Colon (tissue), 2 donors: ENCODE measurements at regions not wholly inside any gene's neighbourhood (a gene's known extent, or its start where the extent isn't known, plus 50 kb on each side); places are given as distances from the start of the nearest gene placed in this dataset.
A peak's percentile ranks its signal among the peaks of the same experiment; 100 is the strongest.

Experiments
- FAIRE-seq: peaks from 2 replicates; lab custom pipeline; 2012; peaks lifted over from hg19 to GRCh38; lab: Jason Lieb, UNC
- donor health status: control.
- donor health status: control.

- no peak for FAIRE-seq
Observed at GRCh38 chr13:73748404-73748803, 385.8 kb downstream of the KLF12 start.

GRCh38 chr13:73745190-73745589, 389.0 kb downstream of the KLF12 start:
- FAIRE-seq: no peak

DNA sequence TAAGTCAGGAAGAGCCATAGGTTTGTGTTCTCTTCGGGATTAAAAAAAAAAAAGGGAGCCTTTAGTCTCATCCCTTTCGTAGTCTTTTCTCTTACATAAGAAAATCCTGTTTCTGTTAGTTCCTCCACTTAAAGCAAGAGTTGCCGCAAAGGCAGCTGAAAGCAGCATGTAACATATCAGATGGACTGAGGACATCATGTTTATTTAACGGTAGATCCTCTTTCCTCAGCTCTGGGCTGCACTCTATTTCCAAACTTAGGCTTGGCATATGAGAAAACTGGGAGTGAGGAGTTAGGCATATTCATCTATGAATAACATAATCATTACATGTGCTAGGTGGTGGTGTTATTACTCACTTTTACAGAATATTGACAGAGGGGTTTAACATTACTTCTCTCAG, 391.2 kb downstream of the KLF12 start:
- no peak for FAIRE-seq

GRCh38 chr13:73741742-73742141, 392.5 kb downstream of the KLF12 start:
- no peak for FAIRE-seq

DNA sequence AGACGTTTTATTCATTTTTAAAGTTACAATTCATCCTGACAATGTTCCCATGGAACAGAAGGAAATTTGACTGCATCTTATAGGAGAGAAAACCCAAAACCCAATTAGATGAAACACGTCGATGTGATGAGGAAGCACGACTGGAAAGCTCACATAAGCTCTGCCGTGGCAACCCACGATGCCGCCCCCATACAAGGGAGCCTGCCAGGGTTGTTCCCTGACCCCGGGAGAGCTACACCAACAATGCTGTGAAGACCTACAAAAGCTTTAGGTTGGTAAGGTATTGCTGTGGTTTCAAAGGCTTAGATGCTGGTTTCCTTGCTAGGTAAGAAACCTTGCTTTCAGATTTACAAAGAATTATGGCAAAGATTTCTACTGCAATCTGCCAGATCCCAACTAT, 393.1 kb downstream of the KLF12 start:
- FAIRE-seq: no peak

DNA sequence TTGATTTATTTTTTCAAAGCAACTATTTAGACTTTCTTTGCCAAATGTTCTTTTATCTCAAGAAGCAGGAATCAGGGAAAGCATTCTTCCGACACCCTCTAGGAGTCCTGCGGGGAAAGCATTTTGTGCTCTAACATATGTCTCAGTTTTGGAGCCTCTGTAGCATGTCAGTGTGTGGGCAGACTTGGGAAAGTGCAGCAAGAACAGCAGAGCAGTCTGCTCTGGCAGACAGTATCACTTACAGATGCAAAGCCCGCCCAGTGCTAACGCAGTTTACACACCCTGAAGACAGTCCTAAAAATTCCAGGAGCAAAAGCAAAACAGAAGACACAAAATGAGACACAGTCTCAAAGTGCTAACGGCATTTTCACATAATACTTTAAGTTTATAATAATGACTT, 393.5 kb downstream of the KLF12 start:
- FAIRE-seq: no peak

DNA sequence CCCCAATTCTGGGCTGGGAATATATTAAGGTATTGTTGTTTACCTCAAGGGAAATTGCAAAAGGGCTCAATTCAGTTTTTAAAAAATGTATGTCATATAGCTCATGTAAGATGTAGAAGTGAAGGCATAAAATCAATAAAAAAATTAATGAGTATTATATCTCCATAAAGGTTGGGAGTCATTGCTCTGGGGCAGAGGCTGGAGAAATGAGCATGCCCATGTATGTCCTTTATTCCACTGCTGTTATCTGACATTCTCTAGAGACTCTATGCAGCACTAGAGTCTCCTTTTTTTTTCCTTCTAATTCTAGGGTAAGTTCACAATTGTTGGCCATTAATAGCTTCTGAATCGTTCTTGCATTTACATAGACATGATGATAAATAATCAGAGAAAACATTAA, 394.8 kb downstream of the KLF12 start:
- no peak for FAIRE-seq

GRCh38 chr13:73738626-73739025, 395.6 kb downstream of the KLF12 start:
- no peak for FAIRE-seq

DNA sequence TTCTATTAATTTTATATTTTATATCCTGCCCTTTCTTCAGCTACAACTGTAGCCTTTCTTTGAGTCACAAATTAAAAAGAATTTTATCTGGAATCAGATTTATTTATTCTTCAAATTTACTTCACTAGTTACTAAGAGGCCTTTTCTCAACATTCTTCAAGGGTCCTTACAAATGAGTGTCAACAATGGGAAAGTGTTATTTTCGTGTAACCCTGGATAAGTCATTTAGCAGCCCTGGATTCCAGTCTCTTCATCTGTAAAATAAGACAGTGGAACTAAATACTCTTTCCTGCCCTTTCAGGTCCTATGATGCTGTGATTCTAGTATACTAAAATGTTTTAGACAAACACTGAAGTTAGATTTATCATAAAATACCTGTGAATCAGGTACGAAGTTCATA, 397.0 kb downstream of the KLF12 start:
- no peak for FAIRE-seq

DNA sequence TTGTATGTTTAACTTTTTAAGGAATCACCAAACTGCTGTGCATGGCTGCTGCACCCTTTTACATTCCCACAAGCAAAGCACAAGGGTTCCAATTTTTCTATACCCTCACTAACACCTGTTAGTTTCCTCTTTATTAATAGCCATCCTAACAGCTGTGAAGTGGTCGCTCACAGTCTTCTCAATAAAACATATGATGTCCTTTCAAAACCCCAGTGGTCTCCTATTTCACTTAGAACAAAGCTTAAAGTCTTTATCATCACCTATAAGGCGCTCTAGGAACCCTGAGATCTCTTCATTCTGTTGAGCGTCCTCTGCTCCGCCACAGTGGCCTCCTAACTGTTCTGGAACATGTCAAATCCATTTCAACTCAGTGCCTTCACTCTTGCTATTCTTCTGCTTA, 400.5 kb downstream of the KLF12 start:
- no peak for FAIRE-seq

DNA sequence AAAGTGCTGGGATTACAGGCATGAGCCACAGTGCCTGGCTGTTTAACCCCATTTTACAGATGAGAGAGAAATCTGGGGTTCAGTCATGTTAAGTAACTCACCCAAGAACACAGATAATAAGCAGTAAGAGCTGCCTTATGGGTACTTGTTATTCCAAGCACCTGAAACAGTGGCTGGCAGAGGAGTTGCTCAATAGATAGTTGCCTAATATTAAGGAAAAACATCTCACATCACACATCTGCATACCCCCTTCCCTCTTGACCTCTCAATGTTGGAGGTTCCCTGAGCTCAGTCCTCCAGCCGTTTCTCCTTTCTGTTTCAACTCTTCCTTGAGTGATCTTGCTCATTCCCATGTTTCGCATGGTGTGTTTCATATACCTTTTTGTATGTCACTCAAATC, 401.9 kb downstream of the KLF12 start:
- no peak for FAIRE-seq

DNA sequence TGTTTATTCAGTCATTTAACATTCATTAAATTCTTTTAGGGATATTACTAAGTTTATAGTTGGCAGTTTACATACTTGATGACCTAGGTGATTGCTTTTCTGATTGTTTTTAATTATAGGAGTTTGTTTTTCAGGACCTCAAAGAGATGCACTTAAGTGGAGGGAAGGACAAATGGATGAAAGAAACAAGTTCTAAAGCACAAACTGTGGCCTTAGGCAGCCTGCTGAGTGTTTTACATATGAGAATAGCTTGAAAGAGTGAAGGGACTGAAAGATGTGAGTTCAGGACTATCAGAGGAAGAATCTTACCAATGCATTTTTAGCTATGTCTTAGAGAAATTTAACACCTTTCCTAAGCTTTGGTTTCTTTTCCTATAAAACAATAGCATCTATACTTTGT, 402.6 kb downstream of the KLF12 start:
- FAIRE-seq: no peak

GRCh38 chr13:73730014-73730413, 404.2 kb downstream of the KLF12 start:
- no peak for FAIRE-seq

DNA sequence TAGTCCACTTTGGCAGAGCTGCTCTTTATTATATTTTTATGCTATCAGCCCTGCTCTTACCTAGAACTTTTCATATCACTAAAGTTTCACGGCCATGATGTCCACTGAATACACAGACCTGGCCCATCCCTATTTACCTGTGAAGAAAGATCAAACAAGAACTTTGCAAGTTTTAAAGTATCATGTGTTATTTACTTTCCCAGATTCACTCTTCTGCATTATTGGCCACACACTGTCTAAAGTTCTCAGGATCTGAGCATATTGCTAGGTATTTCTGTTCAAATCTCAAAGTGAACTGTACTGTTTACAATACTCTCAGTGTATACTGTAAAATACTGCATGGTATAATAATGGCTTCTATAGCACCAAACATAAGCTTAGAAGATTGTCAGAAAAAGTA, 405.2 kb downstream of the KLF12 start:
- no peak for FAIRE-seq

GRCh38 chr13:73722120-73722519, 412.1 kb downstream of the KLF12 start:
- no peak for FAIRE-seq

DNA sequence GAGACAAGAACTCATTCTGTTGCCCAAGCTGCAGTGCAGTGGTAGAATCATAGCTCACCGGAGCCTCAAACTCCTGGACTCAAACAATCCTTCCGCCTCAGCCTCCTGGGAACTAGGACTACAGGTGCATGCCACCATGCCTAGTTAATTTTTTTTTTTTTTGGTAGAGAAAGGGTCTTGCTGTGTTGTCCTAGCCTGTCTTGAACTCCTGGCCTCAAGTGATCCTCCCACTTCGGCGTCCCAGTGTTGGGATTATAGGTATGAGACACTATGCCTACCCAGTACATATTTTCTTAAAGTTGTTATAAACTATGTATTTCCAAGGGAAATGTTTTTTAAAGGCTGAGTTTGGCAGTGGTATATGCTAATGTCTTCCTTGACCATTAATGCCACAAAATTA, 412.6 kb downstream of the KLF12 start:
- no peak for FAIRE-seq

DNA sequence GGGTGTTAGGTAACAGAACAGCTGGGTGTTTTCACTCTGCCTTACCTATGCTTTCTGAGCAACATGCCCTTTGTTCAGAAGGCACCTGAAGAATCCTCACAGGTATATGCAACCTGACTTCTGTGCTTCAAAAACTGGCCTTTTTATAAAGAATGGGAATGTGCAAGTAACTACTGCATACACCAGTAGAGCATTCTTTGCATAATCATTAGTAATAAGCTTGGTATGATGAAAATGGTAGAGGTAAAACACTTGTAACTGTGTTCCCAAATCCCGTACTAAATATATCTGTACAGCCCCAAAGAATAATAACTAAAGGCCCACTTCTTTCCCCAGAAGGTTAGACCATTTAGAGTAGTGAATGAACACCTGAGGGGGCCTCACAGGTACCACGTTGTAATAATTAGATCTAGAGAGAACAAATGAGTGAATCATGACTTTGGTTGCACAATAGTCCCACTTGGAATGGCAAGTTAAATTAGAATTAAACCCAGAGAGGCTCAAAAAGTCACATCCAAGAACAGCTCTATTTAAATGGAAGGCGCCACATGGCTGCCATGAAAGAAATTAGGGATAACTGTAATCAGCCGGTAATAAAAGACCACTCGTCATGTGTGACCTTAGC, 413.9 kb downstream of the KLF12 start:
- no peak for FAIRE-seq

- FAIRE-seq: no peak
Observed at GRCh38 chr13:73718246-73718645, 416.0 kb downstream of the KLF12 start.

GRCh38 chr13:73717632-73718031, 416.6 kb downstream of the KLF12 start:
- FAIRE-seq: peak; percentile 69

- FAIRE-seq: no peak
Observed at GRCh38 chr13:73715911-73716510, 418.2 kb downstream of the KLF12 start.

DNA sequence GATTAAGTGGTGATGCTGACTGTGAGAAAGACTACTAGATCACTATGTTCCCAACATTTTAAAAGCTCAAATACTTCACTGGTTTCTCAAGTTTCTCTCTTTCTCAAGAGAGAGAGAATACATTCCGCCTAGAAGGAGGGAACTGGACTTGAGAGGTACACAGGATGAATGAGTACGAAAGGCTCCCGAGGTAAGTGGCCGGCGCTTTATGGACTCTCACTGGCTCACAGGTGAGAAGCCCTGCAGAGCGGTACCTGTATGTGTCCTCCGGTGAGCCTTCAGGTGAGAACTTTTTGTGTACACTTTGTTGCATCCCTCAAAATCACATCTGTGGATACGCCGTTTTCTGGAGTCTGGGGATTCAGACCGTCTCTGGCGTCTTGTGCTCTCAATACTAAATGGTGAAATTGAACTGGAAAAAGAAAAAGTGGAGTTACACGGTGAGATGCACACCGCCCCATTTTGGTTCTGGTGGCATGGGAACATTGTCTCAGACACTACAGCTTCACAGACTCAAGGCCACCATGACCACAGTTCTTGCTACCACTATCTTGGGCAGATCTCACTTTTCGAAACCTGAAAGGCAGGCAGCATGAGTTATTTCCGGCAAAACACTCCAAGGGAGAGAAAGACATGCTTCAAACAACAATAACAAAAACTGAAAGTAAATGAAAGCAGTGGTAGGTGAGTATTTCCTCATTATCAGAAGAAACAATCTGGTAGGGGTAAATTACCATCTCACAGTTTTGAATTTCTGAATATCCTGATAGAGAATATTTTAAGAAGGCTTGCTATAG, 418.9 kb downstream of the KLF12 start:
- no peak for FAIRE-seq

DNA sequence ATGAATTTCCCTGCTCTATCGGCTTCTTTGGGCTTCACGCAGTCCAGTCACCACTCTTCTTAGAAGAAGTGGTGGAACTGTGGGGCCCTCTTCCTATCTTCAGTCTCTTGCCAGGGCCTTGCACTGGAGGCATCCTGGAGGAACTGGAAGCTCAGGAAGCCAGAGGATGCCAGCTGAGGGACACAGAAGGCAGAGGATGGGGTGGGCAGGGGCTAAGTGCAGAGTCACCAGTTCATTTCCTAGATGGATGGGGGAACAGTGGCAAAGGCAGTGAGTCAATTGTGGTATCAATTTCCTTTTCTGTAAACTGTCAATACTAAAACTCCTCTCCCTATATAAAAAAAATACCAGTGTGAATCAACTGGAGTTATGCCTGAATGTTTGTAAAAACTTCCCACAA, 419.7 kb downstream of the KLF12 start:
- FAIRE-seq: no peak

- peak; percentile 75 for FAIRE-seq
Observed at GRCh38 chr13:73708393-73708985, 425.7 kb downstream of the KLF12 start.
